NCI-H82 treated with DMSO at 0.1 percent for 48 hours (cell line): ENCODE measurements at regions not wholly inside any gene's neighbourhood (a gene's known extent, or its start where the extent isn't known, plus 50 kb on each side); places are given as distances from the start of the nearest gene placed in this dataset.
A peak's percentile ranks its signal among the peaks of the same experiment; 100 is the strongest.

Experiments used
- DNase-seq: peaks from one replicate; lab custom pipeline; 2025; ENCODE audit not compliant: unreplicated experiment; lab: John Stamatoyannopoulos, UW

GRCh38 chr13:76461999-76462398 is 424.2 kb downstream of the KCTD12 start:
- no peak for DNase-seq

GRCh38 chr13:76461484-76461883 is 424.7 kb downstream of the KCTD12 start:
- DNase-seq = no peak

- DNase-seq = no peak
Measured at GRCh38 chr13:76459863-76460262, 426.3 kb downstream of the KCTD12 start.

- DNase-seq = no peak
Measured at GRCh38 chr13:76455960-76456359, 430.2 kb downstream of the KCTD12 start.

- DNase-seq = no peak
Measured at GRCh38 chr13:76454991-76455390, 431.2 kb downstream of the KCTD12 start.

GRCh38 chr13:76449716-76450115 is 436.5 kb downstream of the KCTD12 start:
- DNase-seq = no peak

GRCh38 chr13:76446191-76446590 is 440.0 kb downstream of the KCTD12 start:
- no peak for DNase-seq

GRCh38 chr13:76440568-76440967 is 445.6 kb downstream of the KCTD12 start:
- no peak for DNase-seq

GRCh38 chr13:76439546-76439945 is 446.7 kb downstream of the KCTD12 start:
- no peak for DNase-seq

- DNase-seq = no peak
Measured at GRCh38 chr13:76438050-76438449, 448.2 kb downstream of the KCTD12 start.

GRCh38 chr13:76425935-76426334 is 460.3 kb downstream of the KCTD12 start:
- peak; percentile 48 for DNase-seq

GRCh38 chr13:76421011-76421410 is 465.2 kb downstream of the KCTD12 start:
- no peak for DNase-seq

GRCh38 chr13:76418404-76418803 is 467.8 kb downstream of the KCTD12 start:
- no peak for DNase-seq

GRCh38 chr13:76414320-76414719 is 471.9 kb downstream of the KCTD12 start:
- DNase-seq = no peak

GRCh38 chr13:76406243-76406642 is 480.0 kb downstream of the KCTD12 start:
- DNase-seq = no peak

GRCh38 chr13:76398425-76398824 is 487.8 kb downstream of the KCTD12 start:
- no peak for DNase-seq

- DNase-seq = no peak
Measured at GRCh38 chr13:76397413-76397812, 488.8 kb downstream of the KCTD12 start.

GRCh38 chr13:76389321-76389720 is 496.9 kb downstream of the KCTD12 start:
- DNase-seq = no peak

GRCh38 chr13:76387566-76387965 is 498.6 kb downstream of the KCTD12 start:
- DNase-seq = no peak

GRCh38 chr13:76386321-76386720 is 499.9 kb downstream of the KCTD12 start:
- no peak for DNase-seq

- DNase-seq = no peak
Measured at GRCh38 chr13:76385586-76385985, 500.6 kb downstream of the KCTD12 start.

GRCh38 chr13:76383676-76384461 is 502.3 kb downstream of the KCTD12 start:
- no peak for DNase-seq

- no peak for DNase-seq
Measured at GRCh38 chr13:76380446-76381065, 505.6 kb downstream of the KCTD12 start.
